HG02610 (cell line): ENCODE measurements at regions not wholly inside any gene's neighbourhood (a gene's known extent, or its start where the extent isn't known, plus 50 kb on each side); places are given as distances from the start of the nearest gene placed in this dataset.

Experiments used
- ATAC-seq: cut with Tn5 transposase; IDR thresholded peaks from one replicate; pipeline ENCODE4 v1.9.1; 2021; ENCODE audit warnings: mild to moderate bottlenecking, moderate library complexity; ENCODE audit not compliant: unreplicated experiment

DNA sequence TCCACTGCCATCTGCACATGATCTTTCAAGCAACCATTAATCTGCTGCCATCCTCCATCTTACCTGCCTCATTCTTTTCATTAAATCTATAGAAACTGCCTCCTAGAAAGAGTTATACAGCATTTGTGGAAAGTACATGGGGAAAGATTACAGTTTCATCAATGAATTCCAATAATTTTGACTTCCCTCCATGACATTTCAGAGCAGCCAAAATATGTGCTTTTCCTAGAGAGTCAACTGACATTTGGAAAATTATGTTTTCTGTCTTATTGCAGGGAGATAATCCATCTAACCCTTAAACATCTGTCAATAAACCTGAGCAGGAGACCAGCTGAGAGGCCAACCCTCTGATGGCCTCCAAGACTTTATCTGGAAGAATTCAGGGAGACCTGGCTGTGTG lies 147.0 kb upstream of the CDH5 start:
- no peak for ATAC-seq

DNA sequence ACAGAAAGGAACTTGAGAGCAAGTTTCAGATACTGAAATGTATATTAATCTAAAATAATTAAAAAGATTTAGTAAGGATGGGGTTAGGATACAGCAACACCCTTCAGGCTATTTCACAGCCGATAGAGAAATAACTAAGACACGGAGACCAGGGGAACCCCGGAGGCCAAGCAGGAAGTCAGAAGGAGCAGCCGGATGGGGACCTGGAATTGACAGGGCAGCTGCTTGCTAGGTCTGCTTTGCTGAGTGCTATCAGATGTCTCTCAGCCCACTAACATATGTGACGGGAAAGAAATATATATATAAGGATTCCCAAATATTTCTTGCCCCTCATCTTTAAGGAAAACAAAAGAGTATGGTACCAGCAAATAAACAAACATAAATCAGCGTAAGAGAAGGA lies 154.1 kb upstream of the CDH5 start:
- no peak for ATAC-seq

DNA sequence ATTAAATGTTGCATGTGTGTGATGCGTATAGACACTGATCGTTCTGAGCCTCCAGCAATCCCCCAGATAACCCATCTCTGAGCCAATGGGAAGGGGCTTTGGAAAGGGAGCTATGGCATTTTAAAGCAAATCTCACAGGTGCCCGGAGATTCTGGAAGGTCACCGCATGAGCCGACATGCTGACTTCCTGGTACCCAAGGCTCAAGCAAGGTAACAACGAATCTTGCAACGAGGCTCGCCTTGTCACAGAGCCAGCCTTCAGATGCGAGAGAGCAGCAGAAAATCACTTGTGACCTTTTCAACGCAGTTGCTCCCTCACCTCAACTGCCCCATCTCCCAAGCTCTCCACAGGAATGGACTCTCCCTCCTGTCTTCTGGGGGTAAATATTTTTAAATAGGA lies 154.8 kb upstream of the CDH5 start:
- no peak for ATAC-seq

DNA sequence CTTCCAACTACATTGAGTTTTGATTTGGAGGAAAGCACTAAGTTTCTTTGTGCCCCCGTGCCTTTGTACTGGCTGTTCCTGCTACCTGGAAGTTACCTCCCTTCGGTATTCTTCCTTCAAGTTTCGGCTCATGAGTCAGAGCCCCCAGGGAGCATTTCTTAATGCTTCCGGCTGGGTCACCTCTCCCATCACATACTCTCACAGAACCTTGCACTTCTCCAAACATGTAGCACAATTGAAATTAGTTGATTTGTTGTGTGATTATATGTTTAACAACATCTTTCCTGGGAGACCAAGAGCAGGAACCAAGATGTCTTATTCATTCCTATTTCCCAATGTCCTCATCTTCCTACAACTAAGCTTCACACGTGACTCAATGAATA lies 158.6 kb upstream of the CDH5 start:
- ATAC-seq: no peak

DNA sequence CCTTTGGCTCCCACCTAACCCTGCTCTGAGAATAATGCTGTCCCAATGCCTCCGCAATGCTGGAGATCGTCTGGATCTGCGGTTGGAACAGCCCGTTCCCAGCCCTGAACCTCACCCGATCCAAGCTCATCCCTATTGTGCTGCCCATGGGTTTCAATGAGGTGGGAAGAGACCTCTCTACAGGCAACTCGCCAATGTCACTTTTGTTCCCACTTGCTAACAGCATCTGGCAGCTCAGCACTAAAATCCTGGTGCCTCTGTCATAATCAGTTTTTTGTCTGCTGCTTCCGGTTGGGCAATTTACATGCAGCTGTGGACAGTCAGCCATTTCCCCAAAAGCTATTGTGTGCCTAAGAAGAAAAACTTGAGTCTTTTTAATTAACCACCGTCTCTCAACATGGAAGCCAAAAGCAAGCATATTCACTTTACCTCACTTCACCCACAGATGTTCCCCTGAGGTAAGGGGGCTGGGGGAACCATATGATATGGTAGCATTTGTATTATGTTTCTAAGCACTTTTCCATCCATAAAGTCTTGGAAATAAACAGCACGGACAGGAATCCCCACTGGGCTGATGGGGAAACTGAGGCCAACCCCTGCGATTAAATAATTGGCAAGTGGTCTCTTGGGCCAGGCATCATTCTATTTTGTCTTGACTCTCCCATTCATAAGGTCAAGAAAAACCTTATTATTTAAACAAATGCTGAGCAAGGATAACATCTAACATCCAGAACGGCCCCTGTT lies 159.2 kb upstream of the CDH5 start:
- ATAC-seq: no peak

DNA sequence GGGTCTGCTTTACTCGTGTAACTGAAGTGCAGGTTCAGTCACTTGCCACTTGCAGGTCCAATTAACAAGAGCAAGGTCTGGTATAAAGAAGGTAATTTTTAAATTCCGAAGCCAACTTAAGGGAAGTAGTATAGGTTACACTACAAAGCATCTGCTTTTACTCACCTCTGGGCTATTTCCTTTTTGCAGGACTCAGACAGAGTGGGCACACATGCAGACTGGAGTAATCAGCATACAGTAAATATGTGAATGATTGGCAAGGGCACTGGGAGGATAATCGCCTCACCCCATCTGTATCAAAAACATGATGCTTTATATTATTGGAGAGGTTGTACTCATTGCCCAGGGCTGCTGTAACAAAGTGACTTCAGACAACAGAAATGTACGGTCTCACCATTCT lies 160.1 kb upstream of the CDH5 start:
- no peak for ATAC-seq

DNA sequence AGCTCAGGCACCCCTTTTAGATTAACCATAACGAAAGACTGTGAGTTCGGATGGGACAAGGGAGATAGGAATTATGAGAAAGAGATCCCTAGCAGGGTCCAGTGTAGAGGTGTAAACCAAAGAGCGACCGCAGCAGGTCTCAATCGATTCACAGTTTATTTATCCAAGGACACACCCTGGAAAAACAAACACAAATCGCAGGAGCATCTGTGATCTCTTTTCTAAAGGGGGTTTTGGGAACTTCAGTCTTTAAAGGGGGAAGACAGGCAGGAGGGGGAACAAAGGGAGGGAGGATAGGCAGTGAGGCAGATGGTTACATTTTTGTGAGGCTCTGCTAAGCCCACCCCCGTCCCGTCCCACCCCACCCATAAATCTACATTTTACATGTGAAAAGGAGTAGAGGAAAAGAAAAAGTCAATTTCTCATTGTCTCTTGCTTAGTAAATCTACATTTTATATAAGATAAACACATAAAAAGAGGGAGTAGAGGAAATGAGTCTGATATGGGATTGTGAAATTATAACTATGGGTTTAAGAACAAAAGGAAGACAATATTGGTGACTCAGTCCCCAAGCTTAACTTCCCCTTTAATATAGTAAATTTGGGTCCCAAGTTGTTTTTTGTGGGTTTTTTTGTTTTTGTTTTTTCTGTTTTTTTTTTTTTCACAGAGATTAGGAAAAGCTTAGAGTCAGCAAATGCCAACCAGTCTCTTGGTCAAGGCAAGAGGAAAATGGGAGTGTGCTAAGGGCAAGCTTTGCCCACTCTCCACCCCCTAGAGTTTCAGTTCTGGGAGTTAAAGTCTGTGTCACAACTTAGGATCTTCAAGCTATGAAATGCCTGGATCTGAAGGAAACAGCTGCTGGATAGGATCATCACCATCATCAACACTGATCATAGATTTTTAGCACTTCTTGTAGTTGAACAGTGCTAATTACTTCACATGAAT lies 160.9 kb upstream of the CDH5 start:
- ATAC-seq: no peak

DNA sequence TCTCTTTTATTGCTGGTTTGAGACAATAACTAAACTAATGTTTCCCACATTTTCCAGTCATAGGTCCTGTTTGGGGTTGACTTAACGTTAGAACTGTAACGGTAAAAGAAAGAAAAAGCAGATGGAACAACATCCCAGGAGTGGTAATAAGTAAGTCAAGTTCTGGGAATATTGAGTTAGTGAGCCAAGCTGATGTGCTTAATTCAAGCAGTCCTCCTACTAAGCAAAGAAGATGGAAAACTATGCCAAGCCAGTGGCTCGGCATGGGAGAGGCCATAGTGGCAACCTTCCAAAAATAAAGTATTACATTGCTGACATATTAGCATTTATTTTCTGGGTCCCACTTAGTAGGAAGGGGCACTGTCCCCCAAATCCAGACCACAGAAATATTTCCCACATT lies 161.7 kb upstream of the CDH5 start:
- no peak for ATAC-seq

DNA sequence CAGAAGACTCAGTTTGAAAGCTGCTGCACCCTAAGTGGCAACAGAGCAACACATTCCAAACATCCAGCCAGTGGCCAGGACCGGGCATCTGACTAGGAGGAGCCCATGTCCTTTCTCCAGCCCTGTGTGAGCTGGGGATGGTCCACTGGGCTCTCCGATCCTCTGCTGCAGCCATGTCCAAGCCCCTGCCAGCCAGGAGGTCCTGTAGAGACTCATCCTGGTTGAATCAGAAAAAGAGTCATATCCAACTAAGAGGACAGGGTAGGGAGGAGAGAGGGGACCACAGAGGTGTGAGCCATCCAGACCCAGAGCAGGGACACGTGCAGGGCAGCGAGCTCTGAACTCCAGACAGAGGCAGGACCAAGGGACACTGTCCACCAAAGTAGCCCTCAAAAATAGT lies 163.0 kb upstream of the CDH5 start:
- no peak for ATAC-seq

DNA sequence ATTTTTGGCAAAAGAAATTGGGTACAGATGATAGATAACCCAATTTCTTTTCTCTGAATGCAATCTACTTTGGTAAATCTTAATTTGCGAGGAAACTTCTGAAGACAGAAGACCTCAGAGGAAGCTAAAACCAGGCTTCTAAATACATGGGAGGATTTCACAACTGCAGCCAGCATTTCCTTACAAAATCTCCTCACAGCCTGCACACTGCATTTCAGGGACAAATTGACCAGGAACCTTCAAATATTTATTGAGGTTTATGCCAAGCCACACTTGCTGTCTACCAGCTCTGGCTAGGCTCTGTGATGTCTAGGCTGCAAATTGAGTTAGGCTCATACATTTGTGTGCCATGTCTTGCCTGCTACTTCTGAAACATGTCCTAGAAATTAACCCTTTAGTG lies 167.3 kb upstream of the CDH5 start:
- ATAC-seq: no peak

DNA sequence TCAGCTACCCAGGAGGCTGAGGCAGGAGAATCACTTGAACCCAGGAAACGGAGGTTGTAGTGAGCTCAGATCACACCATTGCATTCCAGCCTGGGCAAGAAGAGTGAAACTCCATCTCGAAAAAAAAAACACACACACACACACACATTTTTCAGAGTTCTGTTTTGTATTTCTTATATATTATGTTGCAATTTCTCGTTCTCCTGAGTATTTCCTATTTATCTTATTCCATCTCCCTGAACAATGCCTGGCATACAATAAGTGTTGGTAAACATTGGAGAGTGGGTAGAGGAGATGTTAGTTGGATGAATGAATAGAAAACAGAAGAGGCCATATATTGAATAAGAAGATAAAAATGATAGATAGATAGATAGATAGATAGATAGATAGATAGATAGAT lies 167.8 kb upstream of the CDH5 start:
- no peak for ATAC-seq

DNA sequence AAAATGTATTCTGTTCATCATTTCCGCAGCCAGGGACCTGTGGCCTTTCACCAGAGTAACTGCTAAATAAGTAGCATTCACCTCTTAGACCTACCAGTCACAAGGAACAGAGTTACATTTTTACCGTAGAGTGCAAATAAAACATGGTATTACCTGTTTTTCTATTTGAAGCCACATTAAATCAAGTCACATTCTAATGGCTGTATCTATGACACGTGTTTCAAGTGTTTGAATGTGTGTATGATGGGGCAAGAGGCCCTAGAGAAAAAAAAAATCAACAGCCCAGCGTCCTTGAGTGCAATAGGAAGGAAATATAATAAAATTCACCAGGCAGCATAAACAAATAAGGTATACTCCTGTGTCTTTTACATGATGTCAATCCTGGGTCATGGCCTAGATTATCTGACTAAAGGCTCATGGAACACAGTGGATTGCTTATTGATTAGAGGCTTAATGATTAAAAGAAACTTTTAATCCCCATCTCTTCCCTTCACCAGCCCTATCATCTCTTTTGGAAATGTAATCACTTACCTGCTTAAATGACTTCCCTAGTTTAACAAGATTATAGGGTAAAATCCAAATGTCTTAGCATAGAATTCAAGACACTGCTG lies 168.7 kb upstream of the CDH5 start:
- no peak for ATAC-seq

DNA sequence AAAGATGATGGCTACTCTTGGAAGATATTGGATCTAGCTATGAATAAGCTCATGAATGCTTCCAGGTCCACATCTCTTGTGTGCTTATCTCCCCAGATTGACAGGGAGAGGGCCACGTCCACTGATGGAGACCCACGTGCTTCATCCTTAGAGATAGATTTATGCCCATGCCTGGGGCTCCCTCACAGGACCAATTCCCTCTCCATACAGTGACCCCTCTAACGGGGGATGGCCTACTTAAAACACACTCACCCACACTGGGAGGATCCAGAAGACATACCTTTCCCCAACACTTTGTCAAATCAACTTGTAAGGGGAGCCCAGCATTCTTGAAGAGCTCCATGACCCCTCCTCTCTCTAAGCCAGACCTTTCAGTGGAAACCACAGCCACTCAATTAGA lies 169.7 kb upstream of the CDH5 start:
- no peak for ATAC-seq

DNA sequence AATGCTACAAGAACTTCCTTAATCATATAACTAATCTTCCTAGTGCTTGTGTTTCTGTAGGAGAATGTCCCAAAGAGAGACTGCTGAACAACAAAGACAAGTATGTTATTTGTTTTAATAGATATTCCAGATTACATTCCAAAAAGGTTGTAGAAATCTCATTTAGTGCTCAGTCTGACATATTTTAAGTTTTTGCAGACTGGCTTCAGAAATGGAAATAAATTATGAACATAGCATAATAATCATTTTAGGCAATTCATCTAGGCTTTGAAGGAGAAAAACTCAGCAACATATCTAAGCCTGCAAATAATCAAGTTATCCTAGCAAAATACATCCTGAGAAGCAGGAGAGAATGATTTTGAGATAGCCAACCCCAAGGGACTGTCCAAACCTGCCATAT lies 171.6 kb upstream of the CDH5 start:
- ATAC-seq: no peak

DNA sequence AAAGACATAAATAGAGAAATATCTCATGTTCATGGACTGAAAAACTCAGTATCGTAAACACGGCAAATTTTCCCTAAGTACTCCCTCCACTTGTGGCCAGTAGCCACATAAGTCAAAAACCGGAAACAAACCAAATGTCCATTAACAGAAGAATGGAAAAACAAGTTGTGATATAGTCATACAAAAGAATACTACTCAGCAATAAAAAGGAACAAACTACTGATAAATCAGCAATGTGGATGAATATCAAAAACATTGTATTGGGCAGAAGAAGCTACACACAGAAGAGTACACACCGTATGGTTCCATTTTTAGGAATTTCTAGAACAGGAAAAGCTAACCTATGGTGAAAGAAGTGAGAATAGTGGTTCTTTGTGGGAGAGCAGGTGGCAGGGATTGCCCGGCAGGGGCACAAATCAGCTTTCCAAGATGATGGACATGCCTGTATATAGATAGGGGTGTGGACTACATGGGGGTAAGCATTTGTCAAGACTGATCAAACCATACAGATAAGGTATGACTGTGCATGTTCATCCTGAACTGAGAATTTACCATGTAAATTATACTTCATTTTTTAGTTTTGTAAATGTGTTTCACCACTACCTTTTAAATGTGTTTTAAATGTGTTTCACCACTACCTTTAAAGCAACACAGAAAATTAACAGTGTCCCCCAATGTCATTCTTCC lies 172.8 kb upstream of the CDH5 start:
- no peak for ATAC-seq

DNA sequence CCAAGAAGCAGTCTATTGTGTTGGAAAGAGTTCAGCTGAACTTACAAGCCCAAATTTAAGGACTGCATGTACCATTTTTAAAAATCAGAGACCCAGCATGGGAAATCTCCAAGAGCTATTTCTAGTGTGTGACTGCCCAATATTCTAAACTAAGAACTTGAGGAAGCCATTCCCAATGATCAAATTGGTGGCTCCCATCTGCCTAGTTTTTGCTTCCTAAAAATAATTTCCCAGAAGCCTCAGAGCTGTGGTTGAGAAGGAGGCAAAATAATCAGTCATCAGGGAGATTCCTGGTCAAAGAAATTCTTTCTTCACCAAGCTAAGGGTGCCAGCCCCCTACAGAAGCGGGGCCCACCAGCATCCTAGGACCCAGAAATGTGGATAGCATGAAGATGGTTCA lies 176.1 kb upstream of the CDH5 start:
- no peak for ATAC-seq

DNA sequence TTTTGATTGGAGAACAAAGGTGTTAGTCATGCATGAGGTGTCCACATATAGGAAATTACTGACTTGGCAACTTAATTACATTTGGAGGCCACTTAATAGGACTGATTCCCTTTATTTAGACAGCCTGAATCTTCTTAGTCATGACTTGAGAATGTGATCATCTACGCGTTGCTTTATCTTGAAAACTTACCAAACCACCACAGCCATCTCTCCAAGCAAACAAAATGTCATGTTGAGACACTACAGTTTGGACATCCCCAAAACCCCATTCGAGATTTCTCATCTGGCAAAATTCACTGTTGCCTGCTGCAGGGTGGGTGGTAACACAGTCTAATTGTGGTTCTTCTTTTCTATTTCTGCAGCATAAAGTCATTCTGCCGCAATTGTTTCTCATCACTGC lies 176.5 kb upstream of the CDH5 start:
- no peak for ATAC-seq

DNA sequence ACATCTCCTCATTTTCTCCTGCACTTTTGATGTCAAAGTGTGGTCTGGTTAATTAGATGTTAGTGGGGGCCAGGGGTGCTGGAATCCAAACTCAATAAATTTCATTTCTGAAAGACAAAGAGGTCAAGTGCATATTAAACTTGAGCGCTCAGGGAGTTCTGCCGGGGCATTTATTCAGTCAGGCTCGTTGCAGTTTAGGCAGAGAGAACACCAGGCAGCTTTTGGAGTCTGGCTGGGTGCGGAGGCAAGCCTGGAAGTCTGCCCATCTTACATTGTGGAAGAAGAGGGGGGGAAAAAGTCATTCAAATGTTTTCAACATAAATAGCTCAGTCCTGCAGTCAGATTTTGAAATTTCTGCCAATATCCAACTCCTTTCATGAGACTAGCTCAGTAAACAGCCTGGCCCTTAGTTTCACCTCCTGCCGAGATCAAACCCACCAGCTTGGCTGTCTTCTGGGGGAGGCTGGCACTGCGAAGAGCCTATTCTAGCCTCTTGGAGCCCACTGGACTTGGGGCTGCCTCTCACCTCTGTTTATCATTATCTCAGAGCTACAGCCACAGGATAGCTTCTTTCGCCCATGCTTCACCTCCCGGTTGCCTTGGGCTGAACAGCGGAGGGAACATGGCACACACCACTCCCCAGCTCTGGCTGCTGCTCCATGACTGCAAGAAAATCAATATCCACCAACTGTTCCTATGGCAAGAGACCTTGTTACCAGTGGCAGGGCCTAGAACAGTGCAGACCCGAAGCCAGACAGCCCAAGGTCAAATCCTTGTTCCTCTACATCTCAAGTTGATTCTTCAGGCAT lies 177.4 kb upstream of the CDH5 start:
- no peak for ATAC-seq

DNA sequence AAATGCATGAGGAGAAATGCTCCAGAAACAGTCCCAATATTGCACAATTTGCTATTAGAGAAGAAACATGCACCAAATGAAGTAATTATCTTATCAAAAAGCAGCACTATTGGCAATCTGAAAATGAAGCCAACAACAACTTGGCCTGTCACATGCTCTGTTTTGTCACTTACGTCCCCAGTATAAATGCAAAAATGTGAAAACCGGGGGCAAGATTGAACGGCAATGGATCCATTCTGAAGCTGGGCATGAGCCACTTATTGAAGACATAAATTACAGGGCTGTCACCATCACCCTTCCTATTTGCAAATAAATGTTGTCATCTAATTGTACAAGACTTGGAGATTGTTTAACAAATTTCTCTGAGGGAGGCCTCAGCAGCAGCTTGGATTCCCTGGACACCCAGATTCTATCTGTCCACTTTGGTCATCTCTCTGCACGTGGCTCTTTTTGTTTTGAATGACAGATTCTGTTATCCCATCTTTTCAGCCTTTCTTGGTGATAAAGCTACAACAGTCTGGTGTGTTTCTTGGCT lies 180.2 kb upstream of the CDH5 start:
- ATAC-seq: no peak

DNA sequence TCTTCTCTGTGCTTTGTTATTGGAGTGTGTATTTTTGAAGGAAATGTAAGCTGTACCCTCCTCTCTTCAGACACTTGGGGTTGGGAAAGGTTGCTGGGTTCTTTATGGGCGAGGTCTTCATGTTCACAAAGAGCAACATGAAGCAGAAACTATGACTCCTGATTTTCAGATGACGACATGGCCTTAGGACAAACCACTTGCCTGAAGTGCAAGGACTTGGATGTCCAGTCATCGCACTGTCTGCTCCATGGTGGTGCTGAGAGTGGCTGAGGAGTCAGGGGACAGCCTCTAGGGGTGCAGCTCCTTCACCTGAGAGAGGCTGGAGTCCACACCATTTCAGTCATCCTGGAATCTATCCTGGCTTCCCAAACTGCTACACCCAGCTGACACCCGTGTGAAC lies 183.9 kb upstream of the CDH5 start:
- ATAC-seq: no peak
